Stomach smooth muscle (tissue), 2 donors: ENCODE measurements at regions not wholly inside any gene's neighbourhood (a gene's known extent, or its start where the extent isn't known, plus 50 kb on each side); places are given as distances from the start of the nearest gene placed in this dataset.

Source experiments
- H3K27ac ChIP-seq: one replicate; pipeline ENCODE4 v1.7.0; 2013; ENCODE audit warnings: mild to moderate bottlenecking, low read length, inconsistent platforms
- H3K27me3 ChIP-seq, 2 donors: one replicate each; pipeline ENCODE4 v1.7.0; 2013; ENCODE audit warnings: low read length in 2 of 2; ENCODE audit not compliant: insufficient read depth in 2 of 2, control insufficient read depth in 1 of 2
- H3K36me3 ChIP-seq, 2 donors: one replicate each; pipeline ENCODE4 v1.7.0; 2013; ENCODE audit warnings: low read length in 2 of 2; ENCODE audit not compliant: control insufficient read depth in 2 of 2, insufficient read depth in 2 of 2
- H3K4me1 ChIP-seq: one replicate; pipeline ENCODE4 v1.7.0; 2013; ENCODE audit warnings: low read length; ENCODE audit not compliant: control insufficient read depth, insufficient read depth
- H3K4me3 ChIP-seq, 2 donors: one replicate each; pipeline ENCODE4 v1.7.0; 2013; ENCODE audit warnings: low read length in 2 of 2
- H3K9ac ChIP-seq, 2 donors: one replicate each; pipeline ENCODE4 v1.7.0; 2013; ENCODE audit warnings: low read length in 2 of 2, mild to moderate bottlenecking in 1 of 2
- H3K9me3 ChIP-seq, 2 donors: one replicate each; pipeline ENCODE4 v1.7.0; 2013; ENCODE audit warnings: low read length in 2 of 2; ENCODE audit not compliant: control insufficient read depth in 2 of 2
- donor health status: healthy.
- donor health status: Pancreatic carcinoma.

- Histone ChIP-seq H3K9me3 (peaks cover 0 to 2% of the 10 kb centered on the region in 2 donors), H3K4me1 (no peaks in the 10 kb centered on the region), H3K9ac (no peak overlapping the region), H3K36me3 (no peaks in the 10 kb centered on the region), H3K27ac (no peak overlapping the region), H3K27me3 (no peaks in the 10 kb centered on the region), H3K4me3 (no peak overlapping the region)
Measured at GRCh38 chr2:219968685-219969345, 341.4 kb downstream of the SLC4A3 start.

GRCh38 chr2:219969508-219969907 lies 342.1 kb downstream of the SLC4A3 start:
- Histone ChIP-seq H3K27ac (no peak overlapping the region), H3K4me3 (no peak overlapping the region), H3K9ac (no peak overlapping the region), H3K27me3 (no peaks in the 10 kb centered on the region), H3K4me1 (no peaks in the 10 kb centered on the region), H3K36me3 (no peaks in the 10 kb centered on the region), H3K9me3 (peaks cover 0 to 2% of the 10 kb centered on the region in 2 donors)

GRCh38 chr2:219973136-219973535 lies 345.7 kb downstream of the SLC4A3 start:
- Histone ChIP-seq H3K4me1 (no peaks in the 10 kb centered on the region), H3K9me3 (peaks cover 0 to 5% of the 10 kb centered on the region in 2 donors), H3K9ac (no peak overlapping the region), H3K4me3 (no peak overlapping the region), H3K27ac (no peak overlapping the region), H3K36me3 (no peaks in the 10 kb centered on the region), H3K27me3 (no peaks in the 10 kb centered on the region)

GRCh38 chr2:219976871-219977270 lies 349.4 kb downstream of the SLC4A3 start:
- Histone ChIP-seq H3K9ac (no peak overlapping the region), H3K9me3 (peaks cover 0 to 3% of the 10 kb centered on the region in 2 donors), H3K36me3 (no peaks in the 10 kb centered on the region), H3K4me1 (no peaks in the 10 kb centered on the region), H3K27ac (no peak overlapping the region), H3K4me3 (no peak overlapping the region), H3K27me3 (no peaks in the 10 kb centered on the region)

GRCh38 chr2:219980638-219981037 lies 353.2 kb downstream of the SLC4A3 start:
- Histone ChIP-seq H3K36me3 (no peaks in the 10 kb centered on the region), H3K9me3 (peaks cover 0 to 3% of the 10 kb centered on the region in 2 donors), H3K9ac (no peak overlapping the region), H3K27ac (no peak overlapping the region), H3K27me3 (no peaks in the 10 kb centered on the region), H3K4me1 (no peaks in the 10 kb centered on the region), H3K4me3 (no peak overlapping the region)

- H3K4me3 ChIP-seq, result no peak overlapping the region
- H3K27ac ChIP-seq, result no peak overlapping the region
- H3K36me3 ChIP-seq, result no peaks in the 10 kb centered on the region
- H3K9me3 ChIP-seq, result no peaks in the 10 kb centered on the region
- no peak overlapping the region for H3K9ac ChIP-seq
- H3K4me1 ChIP-seq, result no peaks in the 10 kb centered on the region
- H3K27me3 ChIP-seq, result no peaks in the 10 kb centered on the region
Measured at GRCh38 chr2:219983836-219984235, 356.4 kb downstream of the SLC4A3 start.

GRCh38 chr2:219985017-219985416 lies 357.6 kb downstream of the SLC4A3 start:
- no peak overlapping the region for H3K27ac ChIP-seq
- no peak overlapping the region for H3K4me3 ChIP-seq
- no peaks in the 10 kb centered on the region for H3K36me3 ChIP-seq
- H3K4me1 ChIP-seq, result no peaks in the 10 kb centered on the region
- H3K27me3 ChIP-seq, result no peaks in the 10 kb centered on the region
- H3K9me3 ChIP-seq, result no peaks in the 10 kb centered on the region
- no peak overlapping the region for H3K9ac ChIP-seq

GRCh38 chr2:219987830-219988229 lies 360.4 kb downstream of the SLC4A3 start:
- Histone ChIP-seq H3K4me3 (no peak overlapping the region), H3K27me3 (no peaks in the 10 kb centered on the region), H3K9ac (no peak overlapping the region), H3K9me3 (no peaks in the 10 kb centered on the region), H3K36me3 (no peaks in the 10 kb centered on the region), H3K4me1 (no peaks in the 10 kb centered on the region), H3K27ac (no peak overlapping the region)

- H3K9ac ChIP-seq, result no peak overlapping the region
- H3K9me3 ChIP-seq, result no peaks in the 10 kb centered on the region
- no peak overlapping the region for H3K27ac ChIP-seq
- peaks cover 0 to 1% of the 10 kb centered on the region in 2 donors for H3K27me3 ChIP-seq
- H3K4me3 ChIP-seq, result no peak overlapping the region
- H3K4me1 ChIP-seq, result no peaks in the 10 kb centered on the region
- H3K36me3 ChIP-seq, result no peaks in the 10 kb centered on the region
Measured at GRCh38 chr2:219989744-219990143, 362.3 kb downstream of the SLC4A3 start.

- Histone ChIP-seq H3K9ac (no peak overlapping the region), H3K36me3 (no peaks in the 10 kb centered on the region), H3K9me3 (no peaks in the 10 kb centered on the region), H3K27me3 (peaks cover 0 to 2% of the 10 kb centered on the region in 2 donors), H3K4me1 (no peaks in the 10 kb centered on the region), H3K4me3 (no peak overlapping the region), H3K27ac (no peak overlapping the region)
Measured at GRCh38 chr2:219991116-219991515, 363.7 kb downstream of the SLC4A3 start.

GRCh38 chr2:219995399-219995798 lies 368.0 kb downstream of the SLC4A3 start:
- no peaks in the 10 kb centered on the region for H3K4me1 ChIP-seq
- H3K27ac ChIP-seq, result no peak overlapping the region
- no peaks in the 10 kb centered on the region for H3K36me3 ChIP-seq
- H3K4me3 ChIP-seq, result no peak overlapping the region
- no peaks in the 10 kb centered on the region for H3K9me3 ChIP-seq
- no peak overlapping the region for H3K9ac ChIP-seq
- peaks cover 0 to 4% of the 10 kb centered on the region in 2 donors for H3K27me3 ChIP-seq
